ENCODE measurements at regions not wholly inside any gene's neighbourhood (a gene's known extent, or its start where the extent isn't known, plus 50 kb on each side); places are given as distances from the start of the nearest gene placed in this dataset.
"Not testable (repeated sequence)": the region's sequence is repeated elsewhere in the genome, so short reads cannot be mapped to it uniquely, and the experiment has no call there.

DNA sequence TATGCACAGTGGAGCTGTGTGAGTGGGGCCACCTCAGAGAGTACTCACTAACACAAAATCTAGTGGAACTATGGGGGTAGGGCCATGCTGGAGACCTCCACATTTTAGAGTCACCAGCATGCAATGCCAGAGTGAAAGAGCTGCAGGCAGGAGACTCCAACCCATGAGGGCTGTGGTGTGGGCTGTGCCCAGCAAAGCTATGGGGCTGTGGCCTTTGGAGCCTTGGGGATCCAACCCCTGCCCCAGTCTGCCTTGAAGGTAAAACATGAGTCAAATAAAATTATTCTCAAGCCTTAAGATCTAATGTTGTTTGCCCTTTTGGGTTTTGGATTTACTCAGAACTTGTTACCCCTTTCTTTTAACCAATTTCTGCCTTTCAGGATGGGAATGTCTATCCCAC lies 163.8 kb upstream of the ZNF658 start:
- TF ChIP-seq, protein P1, sequence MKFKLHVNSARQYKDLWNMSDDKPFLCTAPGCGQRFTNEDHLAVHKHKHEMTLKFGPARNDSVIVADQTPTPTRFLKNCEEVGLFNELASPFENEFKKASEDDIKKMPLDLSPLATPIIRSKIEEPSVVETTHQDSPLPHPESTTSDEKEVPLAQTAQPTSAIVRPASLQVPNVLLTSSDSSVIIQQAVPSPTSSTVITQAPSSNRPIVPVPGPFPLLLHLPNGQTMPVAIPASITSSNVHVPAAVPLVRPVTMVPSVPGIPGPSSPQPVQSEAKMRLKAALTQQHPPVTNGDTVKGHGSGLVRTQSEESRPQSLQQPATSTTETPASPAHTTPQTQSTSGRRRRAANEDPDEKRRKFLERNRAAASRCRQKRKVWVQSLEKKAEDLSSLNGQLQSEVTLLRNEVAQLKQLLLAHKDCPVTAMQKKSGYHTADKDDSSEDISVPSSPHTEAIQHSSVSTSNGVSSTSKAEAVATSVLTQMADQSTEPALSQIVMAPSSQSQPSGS (tag by site-specific recombination; IDR thresholded peaks at IDR 0.05; ENCODE audit: low read depth), result not testable (repeated sequence)
- TF ChIP-seq, protein P2, sequence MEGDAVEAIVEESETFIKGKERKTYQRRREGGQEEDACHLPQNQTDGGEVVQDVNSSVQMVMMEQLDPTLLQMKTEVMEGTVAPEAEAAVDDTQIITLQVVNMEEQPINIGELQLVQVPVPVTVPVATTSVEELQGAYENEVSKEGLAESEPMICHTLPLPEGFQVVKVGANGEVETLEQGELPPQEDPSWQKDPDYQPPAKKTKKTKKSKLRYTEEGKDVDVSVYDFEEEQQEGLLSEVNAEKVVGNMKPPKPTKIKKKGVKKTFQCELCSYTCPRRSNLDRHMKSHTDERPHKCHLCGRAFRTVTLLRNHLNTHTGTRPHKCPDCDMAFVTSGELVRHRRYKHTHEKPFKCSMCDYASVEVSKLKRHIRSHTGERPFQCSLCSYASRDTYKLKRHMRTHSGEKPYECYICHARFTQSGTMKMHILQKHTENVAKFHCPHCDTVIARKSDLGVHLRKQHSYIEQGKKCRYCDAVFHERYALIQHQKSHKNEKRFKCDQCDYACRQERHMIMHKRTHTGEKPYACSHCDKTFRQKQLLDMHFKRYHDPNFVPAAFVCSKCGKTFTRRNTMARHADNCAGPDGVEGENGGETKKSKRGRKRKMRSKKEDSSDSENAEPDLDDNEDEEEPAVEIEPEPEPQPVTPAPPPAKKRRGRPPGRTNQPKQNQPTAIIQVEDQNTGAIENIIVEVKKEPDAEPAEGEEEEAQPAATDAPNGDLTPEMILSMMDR (tag by site-specific recombination; IDR thresholded peaks at IDR 0.05), result not testable (repeated sequence)
- TF ChIP-seq, protein P3, sequence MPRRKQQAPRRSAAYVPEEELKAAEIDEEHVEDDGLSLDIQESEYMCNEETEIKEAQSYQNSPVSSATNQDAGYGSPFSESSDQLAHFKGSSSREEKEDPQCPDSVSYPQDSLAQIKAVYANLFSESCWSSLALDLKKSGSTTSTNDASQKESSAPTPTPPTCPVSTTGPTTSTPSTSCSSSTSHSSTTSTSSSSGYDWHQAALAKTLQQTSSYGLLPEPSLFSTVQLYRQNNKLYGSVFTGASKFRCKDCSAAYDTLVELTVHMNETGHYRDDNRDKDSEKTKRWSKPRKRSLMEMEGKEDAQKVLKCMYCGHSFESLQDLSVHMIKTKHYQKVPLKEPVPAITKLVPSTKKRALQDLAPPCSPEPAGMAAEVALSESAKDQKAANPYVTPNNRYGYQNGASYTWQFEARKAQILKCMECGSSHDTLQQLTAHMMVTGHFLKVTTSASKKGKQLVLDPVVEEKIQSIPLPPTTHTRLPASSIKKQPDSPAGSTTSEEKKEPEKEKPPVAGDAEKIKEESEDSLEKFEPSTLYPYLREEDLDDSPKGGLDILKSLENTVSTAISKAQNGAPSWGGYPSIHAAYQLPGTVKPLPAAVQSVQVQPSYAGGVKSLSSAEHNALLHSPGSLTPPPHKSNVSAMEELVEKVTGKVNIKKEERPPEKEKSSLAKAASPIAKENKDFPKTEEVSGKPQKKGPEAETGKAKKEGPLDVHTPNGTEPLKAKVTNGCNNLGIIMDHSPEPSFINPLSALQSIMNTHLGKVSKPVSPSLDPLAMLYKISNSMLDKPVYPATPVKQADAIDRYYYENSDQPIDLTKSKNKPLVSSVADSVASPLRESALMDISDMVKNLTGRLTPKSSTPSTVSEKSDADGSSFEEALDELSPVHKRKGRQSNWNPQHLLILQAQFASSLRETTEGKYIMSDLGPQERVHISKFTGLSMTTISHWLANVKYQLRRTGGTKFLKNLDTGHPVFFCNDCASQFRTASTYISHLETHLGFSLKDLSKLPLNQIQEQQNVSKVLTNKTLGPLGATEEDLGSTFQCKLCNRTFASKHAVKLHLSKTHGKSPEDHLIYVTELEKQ (tag by site-specific recombination; IDR thresholded peaks at IDR 0.05; ENCODE audit: borderline replicate concordance), result not testable (repeated sequence)
- TF ChIP-seq SP7 (tag by site-specific recombination; IDR thresholded peaks at IDR 0.05), result not testable (repeated sequence)
